HG02938 (cell line): ENCODE measurements at regions not wholly inside any gene's neighbourhood (a gene's known extent, or its start where the extent isn't known, plus 50 kb on each side); places are given as distances from the start of the nearest gene placed in this dataset.
"Not testable (repeated sequence)": the region's sequence is repeated elsewhere in the genome, so short reads cannot be mapped to it uniquely, and the experiment has no call there.

ENCODE experiments used
- ATAC-seq: cut with Tn5 transposase; IDR thresholded peaks from one replicate; pipeline ENCODE4 v1.9.1; 2021; ENCODE audit warnings: mild to moderate bottlenecking, moderate library complexity; ENCODE audit not compliant: unreplicated experiment

DNA sequence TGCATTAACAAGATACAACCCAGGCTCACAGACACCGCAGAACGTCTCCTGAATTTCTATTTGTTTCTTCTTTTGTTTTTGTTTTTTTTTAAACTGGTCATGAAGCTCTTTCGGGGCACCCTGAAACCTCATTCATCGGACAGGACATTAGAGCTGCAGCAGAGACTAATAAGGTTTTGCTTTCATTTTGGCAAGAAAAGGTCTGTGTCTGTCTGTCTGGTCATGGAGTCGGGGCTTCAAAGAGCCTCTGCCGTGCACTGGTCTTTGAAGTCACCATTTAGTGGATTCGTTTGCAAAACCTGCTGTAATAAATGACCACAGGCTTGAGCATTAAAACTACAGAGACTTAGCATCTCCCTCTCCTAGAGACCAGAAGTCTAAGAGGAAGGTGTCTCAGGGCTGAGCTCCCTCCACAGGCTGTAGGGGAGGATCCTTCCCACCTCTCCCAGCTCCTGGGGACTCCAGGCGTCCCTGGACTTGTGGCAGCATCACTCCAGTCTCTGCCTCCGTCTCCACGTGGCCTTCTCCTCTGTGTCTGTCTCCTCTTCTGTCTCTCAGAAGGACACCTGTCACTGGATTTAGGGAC lies 247.5 kb downstream of the CRLF2 start:
- ATAC-seq: no peak

DNA sequence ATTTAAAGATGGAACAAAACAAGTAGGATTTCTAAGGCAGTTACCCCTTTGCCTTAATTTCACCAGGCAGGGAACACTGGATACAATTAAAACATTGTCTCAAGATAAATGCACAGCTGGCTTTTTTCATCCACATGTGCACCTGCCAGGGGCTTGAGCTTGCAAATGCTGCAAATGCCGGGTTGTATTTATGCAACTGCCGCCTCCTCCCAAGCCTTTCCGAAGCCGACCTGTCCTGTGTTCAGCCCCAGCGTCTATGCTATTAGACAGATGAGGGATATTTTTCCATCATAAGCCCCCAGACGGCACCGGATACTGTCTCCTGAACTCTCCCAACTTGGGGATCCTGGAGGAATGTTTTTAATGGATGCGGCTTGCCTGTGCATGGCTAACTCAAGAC lies 251.6 kb downstream of the CRLF2 start:
- no peak for ATAC-seq

DNA sequence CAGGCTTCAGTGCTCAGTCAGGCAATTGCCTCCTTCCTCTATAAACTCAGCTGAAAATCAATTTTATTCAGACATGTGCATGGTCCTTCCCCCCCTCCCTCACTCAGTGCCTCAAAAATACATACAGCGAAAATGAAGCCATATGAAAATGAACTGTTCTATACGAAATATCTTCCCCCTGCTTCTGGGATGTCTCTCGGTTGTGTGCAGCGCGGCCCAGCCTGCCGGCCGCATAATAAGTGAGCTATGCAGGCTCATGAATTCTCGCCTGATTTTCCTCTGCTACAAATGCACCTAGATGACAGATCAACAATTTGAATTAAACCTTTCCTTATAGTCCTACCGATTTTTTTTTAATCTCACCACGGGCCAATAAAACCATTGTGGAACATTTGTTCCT lies 252.9 kb downstream of the CRLF2 start:
- no peak for ATAC-seq

DNA sequence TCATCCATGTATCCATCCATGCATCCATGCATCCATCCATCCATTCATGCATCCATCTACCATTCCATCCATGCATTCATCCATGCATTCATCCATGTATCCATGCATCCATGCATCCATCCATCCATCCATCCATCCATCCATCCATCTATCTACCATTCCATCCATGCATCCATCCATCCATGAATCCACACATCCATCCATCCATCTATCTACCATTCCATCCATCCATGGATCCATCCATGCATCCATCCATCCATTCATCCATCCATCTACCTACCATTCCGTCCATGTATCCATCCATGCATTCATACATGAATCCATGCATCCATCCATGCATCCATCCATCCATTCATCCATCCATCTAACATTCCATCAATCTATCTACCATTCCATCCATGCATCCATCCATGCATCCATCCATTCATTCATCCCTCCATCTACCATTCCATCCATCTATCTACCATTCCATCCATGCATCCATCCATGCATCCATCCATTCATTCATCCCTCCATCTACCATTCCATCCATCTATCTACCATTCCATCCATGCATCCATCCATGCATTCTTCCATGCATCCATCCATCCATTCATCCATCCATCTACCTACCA lies 257.2 kb downstream of the CRLF2 start:
- not testable (repeated sequence) for ATAC-seq

DNA sequence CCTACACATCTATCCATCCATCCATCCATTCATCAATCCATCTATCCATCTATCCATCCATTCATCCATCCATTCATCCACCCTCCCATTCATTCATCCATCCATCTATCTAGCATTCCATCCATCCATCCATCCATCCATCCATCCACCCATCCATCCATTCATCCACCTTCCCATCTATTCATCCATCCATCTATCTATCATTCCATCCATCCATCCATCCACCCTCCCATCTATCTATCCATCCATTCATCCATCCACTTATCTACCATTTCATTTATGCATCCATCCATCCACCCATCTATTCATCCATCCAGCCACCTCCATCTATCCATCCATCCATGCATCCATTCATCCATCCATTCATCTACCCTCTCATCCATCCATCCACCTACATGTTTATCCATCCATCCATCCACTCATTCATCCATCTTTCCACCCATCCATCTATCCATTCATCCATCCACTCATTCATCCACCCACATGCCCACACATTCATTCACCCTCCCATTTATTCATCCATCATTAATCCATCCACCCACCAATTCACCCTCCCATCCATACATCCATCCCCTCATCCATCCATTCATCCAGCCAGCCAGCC lies 258.5 kb downstream of the CRLF2 start:
- ATAC-seq: no peak

DNA sequence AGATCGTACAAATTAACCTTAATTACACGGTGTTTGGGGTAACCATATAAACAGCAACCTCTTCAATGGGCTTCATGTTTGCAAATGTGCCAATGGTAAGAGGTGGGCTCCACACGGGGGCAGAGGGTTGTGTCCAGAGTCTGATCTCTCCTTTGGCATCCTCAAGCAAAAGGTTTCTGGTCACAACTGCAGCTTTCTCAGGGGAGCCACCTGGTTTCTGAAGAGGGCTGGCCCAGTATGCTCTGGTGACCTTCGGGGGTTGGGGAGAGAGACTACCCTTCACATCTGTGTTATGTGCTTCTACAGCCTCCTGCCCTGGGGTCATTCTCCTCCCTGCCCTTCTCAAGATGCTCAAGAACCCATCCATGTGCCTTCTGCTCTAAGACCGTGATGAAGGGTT lies 259.6 kb downstream of the CRLF2 start:
- ATAC-seq: no peak

DNA sequence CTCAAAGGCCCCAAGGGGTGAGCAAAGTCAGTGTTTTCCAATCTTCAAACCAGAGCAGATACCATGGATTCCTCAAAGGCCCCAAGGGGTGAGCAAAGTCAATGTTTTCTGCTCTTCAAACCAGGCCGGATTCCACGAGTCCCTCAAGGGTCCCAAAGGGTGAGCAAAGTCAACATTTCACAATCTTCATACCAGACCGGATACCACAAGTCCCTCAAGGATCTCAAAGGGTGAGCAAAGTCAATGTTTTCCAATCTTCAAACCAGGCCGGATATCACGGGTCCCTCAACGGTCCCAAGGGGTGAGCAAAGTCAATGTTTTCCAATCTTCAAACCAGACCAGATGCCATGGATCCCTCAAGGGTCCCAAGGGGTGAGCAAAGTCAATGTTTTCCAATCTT lies 265.2 kb downstream of the CRLF2 start:
- not testable (repeated sequence) for ATAC-seq

DNA sequence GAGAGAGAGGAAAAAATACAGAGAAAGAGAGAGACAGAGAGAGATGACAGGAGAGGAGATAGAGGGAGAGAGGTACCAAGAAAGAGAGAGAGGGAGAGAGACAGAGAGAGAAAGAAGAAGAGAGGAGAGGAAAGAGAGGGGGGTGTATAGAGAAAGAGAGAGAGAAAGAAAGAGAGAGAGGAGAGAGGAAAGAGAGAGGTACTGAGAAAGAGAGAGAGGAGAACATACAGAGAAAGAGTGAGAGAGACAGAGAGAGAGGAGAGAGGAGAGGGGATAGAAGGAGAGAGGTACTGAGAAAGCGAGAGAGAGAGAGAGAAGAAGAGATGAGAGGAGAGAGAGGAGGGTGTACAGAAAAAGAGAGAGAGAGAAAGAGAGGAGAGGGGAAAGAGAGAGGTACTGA lies 269.4 kb downstream of the CRLF2 start:
- no peak for ATAC-seq

DNA sequence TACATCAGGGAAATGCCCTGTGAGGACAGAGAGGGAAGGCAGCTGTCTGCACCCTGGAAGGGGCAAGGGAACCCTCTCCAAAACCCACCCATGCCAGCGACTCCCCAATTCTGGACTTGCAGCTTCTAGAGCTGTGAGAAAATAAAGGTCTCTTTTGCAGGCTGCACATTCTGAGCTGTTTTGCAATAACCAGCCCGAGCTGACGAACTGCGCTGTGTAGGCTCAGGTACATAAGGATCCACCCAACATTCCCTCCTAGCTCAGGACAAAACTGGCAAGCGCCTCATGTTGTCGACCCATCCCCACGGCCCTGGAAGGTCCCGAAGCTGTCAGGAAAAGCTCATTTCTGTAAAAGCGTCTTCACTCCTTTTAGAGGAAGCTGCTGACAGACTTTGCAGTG lies 271.8 kb downstream of the CRLF2 start:
- ATAC-seq: no peak

DNA sequence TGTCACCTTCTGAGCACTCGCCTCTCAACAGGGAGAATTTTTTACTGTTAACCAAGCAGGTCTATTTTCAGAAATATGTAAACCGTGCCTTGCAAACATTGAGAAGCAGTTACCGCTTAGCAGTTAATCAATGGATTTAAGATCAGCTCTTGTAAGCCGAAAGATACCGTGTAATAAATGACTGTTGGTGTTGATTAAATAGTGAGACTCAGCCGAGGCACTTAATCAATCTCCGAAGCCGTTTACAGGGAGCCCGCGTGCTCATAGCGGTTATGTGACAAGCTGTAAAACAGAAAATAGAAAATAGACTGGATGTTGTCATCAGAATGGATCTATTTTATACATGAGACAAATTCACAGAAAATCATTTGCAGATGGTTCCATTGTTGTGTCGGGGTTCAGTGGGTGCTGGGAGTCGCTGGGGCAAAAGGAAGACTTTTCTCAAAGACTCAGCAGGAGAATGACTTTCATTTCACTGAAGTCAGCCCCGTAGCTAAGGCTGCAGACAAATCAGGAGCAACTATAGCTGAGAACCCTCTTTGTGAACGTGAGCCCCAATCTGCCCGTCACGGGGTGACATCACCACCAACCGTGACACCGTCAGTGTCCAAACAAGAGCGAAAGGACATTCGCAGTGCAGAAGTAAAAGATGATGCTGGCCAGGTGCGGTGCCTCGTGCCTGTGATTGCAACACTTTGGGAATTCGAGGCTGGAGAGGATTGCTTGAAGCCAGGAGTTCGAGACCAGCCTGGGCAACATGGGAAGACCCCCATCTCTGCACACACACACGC lies 275.3 kb downstream of the CRLF2 start:
- no peak for ATAC-seq

DNA sequence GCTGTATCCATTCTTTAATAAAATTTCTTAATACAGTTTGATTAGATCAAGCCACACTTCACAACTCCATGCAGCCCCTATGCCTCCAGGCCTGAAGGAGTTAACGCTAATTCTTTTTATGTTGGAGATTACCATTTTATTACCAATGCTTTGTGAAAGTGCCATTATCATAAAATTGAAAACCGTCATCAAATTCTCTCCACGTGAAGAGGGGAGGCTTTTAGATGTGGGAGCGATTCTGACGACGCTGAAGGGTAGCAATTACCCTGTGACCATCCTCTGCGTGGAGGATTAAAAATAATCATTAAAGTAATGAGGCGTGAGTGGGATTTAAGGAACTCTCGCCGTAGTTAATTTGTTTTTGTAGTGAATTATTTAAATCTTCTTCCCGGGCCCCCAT lies 278.8 kb downstream of the CRLF2 start:
- no peak for ATAC-seq

DNA sequence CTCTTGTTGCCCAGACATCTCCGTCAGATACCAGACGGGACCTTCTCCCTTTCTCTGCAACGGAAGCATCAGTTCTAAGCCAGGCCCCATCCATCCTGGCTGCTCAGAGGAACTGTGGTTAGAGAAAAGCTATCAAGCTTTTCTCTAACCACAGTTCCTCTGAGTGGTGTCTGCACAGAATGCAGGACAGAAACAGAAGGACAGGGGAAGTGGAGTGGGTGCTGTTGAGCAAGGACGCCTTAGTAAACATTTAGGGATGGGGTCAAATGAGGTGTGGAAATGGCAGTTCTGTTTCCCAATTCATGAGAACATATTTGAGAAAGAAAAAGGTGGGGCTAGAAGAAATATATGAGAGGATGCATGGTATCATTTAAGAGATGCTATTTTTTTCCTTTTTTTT lies 283.8 kb downstream of the CRLF2 start:
- ATAC-seq: no peak

DNA sequence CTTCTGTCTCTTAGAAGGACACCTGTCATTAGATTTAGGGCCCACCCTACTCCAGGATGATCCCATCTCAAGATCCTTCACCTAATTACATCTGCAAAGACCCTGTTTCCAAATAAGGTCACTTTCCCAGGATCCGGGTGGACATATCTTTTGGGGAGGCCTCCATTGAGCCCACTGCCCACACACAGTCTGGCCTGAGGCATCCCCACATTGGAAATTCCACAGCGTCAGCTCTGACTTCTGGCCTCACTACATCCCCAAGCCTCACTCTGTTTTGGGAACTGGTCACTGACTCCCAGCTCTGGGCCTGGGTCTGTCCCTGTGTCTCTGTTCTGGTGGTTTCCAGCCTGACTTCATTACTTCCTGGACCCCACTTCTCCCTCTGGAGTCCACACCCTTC lies 285.5 kb downstream of the CRLF2 start:
- no peak for ATAC-seq

DNA sequence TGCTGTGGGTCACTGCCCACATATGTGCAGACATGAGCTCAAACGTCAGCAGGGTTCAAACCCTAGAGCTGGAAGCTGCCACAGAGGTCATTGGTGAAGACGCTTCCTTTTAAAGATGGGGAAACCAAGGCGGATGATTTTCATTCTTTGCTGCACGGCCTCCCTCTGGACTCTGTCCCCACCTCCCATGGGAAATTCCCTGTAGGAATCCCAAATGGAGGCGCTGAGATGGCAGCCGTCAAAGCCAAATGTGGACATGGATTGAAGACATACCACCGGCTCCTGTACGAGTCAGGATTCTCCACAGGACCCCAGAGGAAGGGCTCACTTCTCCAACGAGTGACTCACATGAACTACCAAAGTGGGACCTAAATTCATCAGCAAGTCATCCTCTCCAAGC lies 286.4 kb downstream of the CRLF2 start:
- ATAC-seq: no peak

DNA sequence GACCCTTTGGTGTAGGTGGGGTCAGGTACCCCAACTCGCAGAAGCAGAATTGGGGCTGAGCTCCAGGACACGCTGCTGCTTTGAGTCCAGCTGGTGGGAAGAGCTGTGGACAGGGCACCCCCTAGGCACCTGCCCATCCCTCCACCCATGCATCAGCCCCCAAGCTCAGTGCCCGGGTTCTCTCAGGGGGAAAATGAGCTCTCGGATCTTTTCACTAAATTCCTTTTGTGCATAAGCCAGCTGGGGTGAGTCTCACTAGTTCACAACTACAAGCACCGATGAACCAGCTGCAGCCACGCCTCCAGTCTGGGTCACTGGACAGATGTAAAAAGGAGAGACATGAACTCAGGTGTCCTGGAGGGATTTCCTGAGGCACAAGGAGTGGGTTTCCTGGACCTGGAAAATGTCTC lies 286.8 kb downstream of the CRLF2 start:
- ATAC-seq: no peak

DNA sequence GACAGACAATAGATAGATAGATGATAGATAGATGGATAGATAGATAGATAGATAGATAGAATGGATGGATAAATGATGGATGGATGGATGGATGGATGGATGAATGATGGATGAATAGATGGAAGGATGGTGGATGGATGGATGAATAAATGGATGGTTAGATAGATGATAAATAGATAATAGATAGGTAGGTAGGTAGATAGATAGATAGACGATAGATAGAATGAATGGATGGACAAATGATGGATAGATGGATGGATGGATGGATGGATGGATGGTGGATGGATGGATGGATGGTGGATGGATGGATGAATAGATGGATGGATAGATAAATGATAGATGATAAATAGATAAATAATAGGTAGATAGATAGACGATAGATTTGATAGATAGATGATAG lies 287.4 kb downstream of the CRLF2 start:
- ATAC-seq: no peak

DNA sequence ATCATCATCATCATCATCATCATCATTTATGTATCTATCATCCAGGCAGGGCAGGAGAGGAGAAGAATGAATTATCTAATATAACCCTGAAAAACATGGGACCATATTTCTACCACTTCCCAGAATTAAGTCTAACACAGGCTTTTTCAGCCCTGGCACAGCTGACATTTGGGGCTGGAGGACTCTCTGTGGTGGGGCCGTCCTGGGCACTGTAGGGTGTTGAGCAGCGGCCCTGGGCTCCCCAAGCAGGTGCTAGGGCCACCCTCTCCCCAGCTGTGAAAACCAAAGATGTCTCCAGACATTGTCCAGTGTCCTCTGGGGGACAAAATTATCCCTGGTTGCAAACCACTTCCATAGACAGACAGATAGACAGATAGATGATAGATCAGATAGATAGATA lies 288.4 kb downstream of the CRLF2 start:
- no peak for ATAC-seq

DNA sequence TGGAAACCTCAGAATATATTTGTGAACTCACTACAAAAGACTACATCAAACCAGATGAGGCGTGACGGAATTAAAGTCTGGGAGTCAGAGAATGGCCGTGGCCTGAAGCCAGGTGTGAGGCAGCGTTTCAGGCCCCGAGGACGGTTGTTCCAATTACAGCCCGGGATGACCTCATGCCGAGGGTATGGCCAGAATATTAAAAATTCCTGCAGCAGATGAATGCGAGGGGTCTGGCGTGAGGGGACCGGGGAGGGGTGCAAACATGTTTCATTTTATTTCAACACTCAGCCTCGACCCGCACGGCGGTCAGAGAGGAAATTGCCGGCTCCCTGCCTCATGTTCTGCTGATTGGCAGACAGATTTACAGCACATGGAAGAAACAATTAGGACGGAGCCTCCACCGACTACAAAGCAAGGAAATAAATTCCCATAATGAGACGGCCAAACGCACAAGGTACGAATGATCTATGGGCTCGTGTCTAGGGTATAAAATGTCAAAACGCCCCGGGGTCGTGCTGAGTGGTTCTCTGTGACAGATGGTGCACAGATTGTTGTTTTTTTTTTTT lies 289.7 kb downstream of the SHOX start:
- no peak for ATAC-seq

DNA sequence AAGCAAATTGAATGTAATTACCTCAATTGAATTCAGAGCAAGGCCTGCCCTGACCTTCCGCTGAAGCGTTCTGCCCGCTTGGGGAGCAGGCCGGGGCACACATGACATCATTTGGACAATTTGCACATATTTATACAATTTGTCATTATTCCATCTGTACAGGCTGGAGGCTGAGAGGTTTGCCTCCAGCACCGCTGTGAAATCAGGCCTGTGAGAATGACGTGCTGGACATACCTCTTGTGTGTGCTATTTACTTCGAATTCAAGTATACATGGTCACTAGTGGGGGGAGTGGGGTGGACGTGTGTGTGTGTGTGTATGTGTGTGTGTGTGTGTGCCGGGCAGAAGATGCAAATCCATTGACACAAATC lies 285.6 kb downstream of the SHOX start:
- ATAC-seq: no peak

DNA sequence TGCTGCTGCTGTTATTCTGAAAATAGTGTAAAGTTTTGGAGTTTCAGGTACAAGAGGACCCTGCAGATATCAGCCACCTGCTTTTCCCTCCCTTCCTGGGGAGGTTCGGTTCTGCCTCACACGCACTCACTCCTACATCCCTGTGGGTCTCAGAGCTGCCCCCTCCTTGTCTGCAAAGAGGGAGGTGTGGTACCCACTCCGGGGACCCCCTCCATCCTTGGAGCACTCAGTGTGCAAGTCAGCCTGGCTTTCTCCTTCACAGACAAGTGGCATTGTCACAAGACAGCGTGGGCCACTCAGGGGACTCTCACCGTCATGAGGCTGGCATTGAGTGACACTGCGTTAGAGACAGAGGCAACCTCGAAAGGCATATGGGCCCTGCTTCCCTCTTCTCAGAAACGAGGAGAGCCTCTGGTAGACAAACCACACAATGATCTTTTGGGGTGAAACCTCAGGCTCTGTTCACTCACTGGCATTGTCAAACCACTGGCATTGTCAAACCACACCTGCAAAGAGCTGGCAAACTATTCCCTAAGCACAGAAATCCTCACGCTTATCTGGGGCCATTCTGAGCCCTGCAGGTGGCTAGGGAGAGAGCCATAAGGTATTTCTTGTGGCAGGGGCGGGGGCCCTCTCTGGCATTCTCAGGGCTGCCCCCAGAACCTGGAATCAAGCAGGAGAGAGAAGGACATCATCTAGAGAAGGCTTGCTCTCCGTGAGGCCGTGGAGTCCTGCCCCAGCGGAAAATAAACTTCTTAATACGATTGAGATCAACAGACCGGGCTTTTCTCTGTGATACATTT lies 285.0 kb downstream of the SHOX start:
- no peak for ATAC-seq

DNA sequence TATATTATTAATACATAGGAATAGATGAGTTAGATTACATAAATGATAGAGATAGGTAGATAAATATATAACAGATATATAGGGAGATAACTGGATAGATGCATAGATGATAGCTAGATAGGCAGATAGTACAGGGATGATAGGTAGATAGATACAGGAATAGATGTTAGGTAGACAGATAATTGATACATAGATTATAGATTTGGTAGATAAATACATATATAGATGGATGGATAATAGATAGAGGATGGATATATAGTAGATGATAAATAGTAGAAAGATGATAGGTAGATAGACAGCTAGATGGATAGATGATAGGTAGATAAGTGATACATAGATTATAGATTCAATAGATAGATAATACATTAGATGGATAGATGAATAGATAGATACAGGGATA lies 283.6 kb downstream of the SHOX start:
- ATAC-seq: no peak
